HepG2 (cell line): ENCODE measurements at regions not wholly inside any gene's neighbourhood (a gene's known extent, or its start where the extent isn't known, plus 50 kb on each side); places are given as distances from the start of the nearest gene placed in this dataset.

Experiments
- ATAC-seq: fragments of 200-7000 bp; cut with Tn5 transposase; 3 replicates; pipeline ENCODE4 v1.9.1; 2020; ENCODE audit warnings: mild to moderate bottlenecking, moderate library complexity
- BruUV-seq: library from RNA; stranded (reverse); fragments of 400-500 nt; replicated peaks from 2 replicates; lab custom pipeline; 2021; lab: Mats Ljungman, UMichigan
- CTCF ChIA-PET: fragments of 300-600 bp; formaldehyde crosslinking; extraction: SDS; loops from one replicate; lab custom pipeline; 2021; ENCODE audit warnings: low total read pairs, inconsistent platforms, low intra/inter-chr PET ratio; lab: Yijun Ruan, JAX
- POLR2A ChIA-PET: fragments of 350-600 bp; sonication (Branson Sonifier 250); formaldehyde crosslinking; loops from one replicate; lab custom pipeline; 2020; ENCODE audit warnings: antibody characterized with exemption, inconsistent platforms; lab: Yijun Ruan, JAX
- DNase-seq: peaks from one replicate; pipeline ENCODE4 v3.0.0-alpha.2; 2015; ENCODE audit warnings: low spot score
- FAIRE-seq: peaks from 3 replicates; lab custom pipeline; 2011; peaks lifted over from hg19 to GRCh38; lab: Jason Lieb, UNC
- H2AFZ ChIP-seq: one replicate; pipeline ENCODE4 v1.6.1; 2011; ENCODE audit warnings: low read length, inconsistent platforms
- H3K27ac ChIP-seq: fragments of 300-600 bp; 3 replicates; pipeline ENCODE4 v1.8.0; 2011; ENCODE audit warnings: mixed run types, mild to moderate bottlenecking, mixed read lengths, low read length, inconsistent platforms; ENCODE audit not compliant: insufficient read depth; ENCODE audit errors: extremely low read length
- H3K27me3 ChIP-seq, 2 experiments: fragments of 200-600 bp in 1 of 2; 2 replicates in 1 of 2; 3 replicates in 1 of 2; pipeline versions ENCODE4 v1.6.0 to v1.8.0; 2011; ENCODE audit warnings: low read length in 2 of 2, mild to moderate bottlenecking in 2 of 2, moderate library complexity in 2 of 2, inconsistent platforms in 1 of 2; ENCODE audit not compliant: insufficient read depth in 2 of 2, control insufficient read depth in 1 of 2
- H3K36me3 ChIP-seq, 2 experiments: fragments of 200-600 bp in 1 of 2; replicated peaks in 1 of 2; 2 replicates in 1 of 2; 3 replicates in 1 of 2; pipeline versions ENCODE4 v1.5.1 to v1.8.0; 2011; ENCODE audit warnings: low read length in 2 of 2, inconsistent platforms in 1 of 2; ENCODE audit not compliant: insufficient read depth in 2 of 2, control insufficient read depth in 1 of 2
- H3K4me1 ChIP-seq: 2 replicates; pipeline ENCODE4 v1.5.1; 2012; ENCODE audit warnings: low read length, inconsistent platforms; ENCODE audit not compliant: insufficient read depth
- H3K4me2 ChIP-seq: 2 replicates; pipeline ENCODE4 v1.6.0; 2011; ENCODE audit warnings: low read depth, low read length, inconsistent platforms
- H3K4me3 ChIP-seq, 3 experiments: fragments of 200-600 bp in 1 of 3; sonication (generic), shearing (Covaris generic) in 1 of 3; replicated peaks in 1 of 3; 2 replicates each; pipeline ENCODE4 v1.5.1; 2011 to 2016; ENCODE audit warnings: low read length in 3 of 3, inconsistent platforms in 2 of 3, low read depth in 2 of 3, mild to moderate bottlenecking in 2 of 3, control low read depth in 1 of 3, mixed read lengths in 1 of 3; ENCODE audit not compliant: insufficient read depth in 1 of 3
- H3K79me2 ChIP-seq: one replicate; pipeline ENCODE4 v1.6.1; 2011; ENCODE audit warnings: low read length, inconsistent platforms; ENCODE audit not compliant: insufficient read depth
- H3K9ac ChIP-seq: 2 replicates; pipeline ENCODE4 v1.6.0; 2011; ENCODE audit warnings: mild to moderate bottlenecking, low read depth, low read length, inconsistent platforms; ENCODE audit not compliant: insufficient read depth
- H3K9me3 ChIP-seq: 2 replicates; pipeline ENCODE4 v1.5.1; 2012; ENCODE audit warnings: mild to moderate bottlenecking, low read length
- H4K20me1 ChIP-seq: 2 replicates; pipeline ENCODE4 v1.6.0; 2011; ENCODE audit warnings: inconsistent platforms, mild to moderate bottlenecking, low read length, moderate library complexity; ENCODE audit not compliant: insufficient read depth
- DDIT3 ChIP-seq: sonication (generic); formaldehyde crosslinking; IDR thresholded peaks from 2 replicates; pipeline ENCODE4 v1.4.0; 2020; ENCODE audit warnings: mild to moderate bottlenecking, missing genetic modification reagents
- HES4 ChIP-seq: sonication (generic); formaldehyde crosslinking; IDR thresholded peaks from 2 replicates; pipeline ENCODE4 v1.9.0; 2021; ENCODE audit warnings: mild to moderate bottlenecking, missing genetic modification reagents, borderline replicate concordance
- HNF4G ChIP-seq, 2 experiments: sonication (generic) in 1 of 2; formaldehyde crosslinking in 1 of 2; IDR thresholded peaks; 2 replicates each; pipeline versions ENCODE4 v1.4.0 to v1.6.1; 2011 to 2020; ENCODE audit warnings: borderline replicate concordance in 2 of 2, low read depth in 2 of 2, mild to moderate bottlenecking in 2 of 2, low read length in 1 of 2, missing genetic modification reagents in 1 of 2, moderate library complexity in 1 of 2
- PATZ1 ChIP-seq: sonication (generic); formaldehyde crosslinking; IDR thresholded peaks from 2 replicates; pipeline ENCODE4 v1.4.0; 2020; ENCODE audit warnings: missing genetic modification reagents
- RFXAP ChIP-seq: sonication (generic); formaldehyde crosslinking; IDR thresholded peaks from 2 replicates; pipeline ENCODE4 v1.4.0; 2020; ENCODE audit warnings: missing genetic modification reagents, borderline replicate concordance
- ZNF367 ChIP-seq: sonication (generic); formaldehyde crosslinking; IDR thresholded peaks from 2 replicates; pipeline ENCODE4 v1.4.0; 2020; ENCODE audit warnings: missing genetic modification reagents, borderline replicate concordance
- ZNF570 ChIP-seq: sonication (generic); formaldehyde crosslinking; IDR thresholded peaks from 2 replicates; pipeline ENCODE4 v1.4.0; 2020; ENCODE audit warnings: mild to moderate bottlenecking, missing genetic modification reagents, borderline replicate concordance
- in situ Hi-C: cut with HindIII; loops from 2 replicates; pipeline ENCODE4 v1.10.0; 2017; ENCODE audit warnings: low pct_unique_long_range_greater_than_20kb; ENCODE audit not compliant: extremely low pct_ligation_motif_present
- intact Hi-C: fragments of 100-400 bp; cut with micrococcal nuclease; formaldehyde crosslinking; loops from one replicate; pipeline ENCODE4 v1.10.0; 2022; ENCODE audit not compliant: unreplicated experiment

GRCh38 chr3:96706509-96706908 is 107.9 kb upstream of the EPHA6 start:
- DNase-seq (no peak), FAIRE-seq (no peak), ATAC-seq (no peak)
- Histone ChIP-seq H3K9ac (no peak overlapping the region), H3K36me3 (no peaks in the 10 kb centered on the region), H3K9me3 (no peaks in the 10 kb centered on the region), H2AFZ (no peak overlapping the region), H3K27ac (no peak overlapping the region), H3K27me3 (no peaks in the 10 kb centered on the region), H3K4me2 (no peak overlapping the region), H3K4me1 (no peaks in the 10 kb centered on the region), H3K4me3 (no peak overlapping the region), H4K20me1 (no peaks in the 10 kb centered on the region), H3K79me2 (no peaks in the 10 kb centered on the region)
- CTCF ChIA-PET, result no interaction called here
- intact Hi-C loops, result no loop called here
- BruUV-seq, result no TSS peak
- in situ Hi-C loops, result no loop called here
- POLR2A ChIA-PET, result no interaction called here
- TF ChIP-seq ZNF570, result no peak
- no peak for TF ChIP-seq ZNF367 (CRISPR knock-in tag)
- no peak for TF ChIP-seq DDIT3 (CRISPR knock-in tag)
- no peak for TF ChIP-seq RFXAP (CRISPR knock-in tag)
- no peak for TF ChIP-seq HES4 (CRISPR knock-in tag)
- no peak for TF ChIP-seq PATZ1
- no peak for TF ChIP-seq HNF4G (IDR thresholded peaks at IDR 0.05; ENCODE audit: borderline replicate concordance, low read depth, low read length)
- no peak for TF ChIP-seq HNF4G (CRISPR knock-in tag; IDR thresholded peaks at IDR 0.05; ENCODE audit: borderline replicate concordance, low read depth)
